Panc1 (cell line): ENCODE measurements at regions not wholly inside any gene's neighbourhood (a gene's known extent, or its start where the extent isn't known, plus 50 kb on each side); places are given as distances from the start of the nearest gene placed in this dataset.

Experiments used
- ATAC-seq: fragments of 200-7000 bp; cut with Tn5 transposase; 2 replicates; pipeline ENCODE4 v1.9.1; 2020; ENCODE audit warnings: mild to moderate bottlenecking, moderate library complexity
- BruUV-seq: library from RNA; stranded (reverse); fragments of 400-500 nt; replicated peaks from 2 replicates; lab custom pipeline; 2021; lab: Mats Ljungman, UMichigan
- CTCF ChIA-PET: fragments of 300-600 bp; sonication (Branson Sonifier 250); formaldehyde crosslinking; loops from one replicate; lab custom pipeline; 2022; ENCODE audit warnings: antibody characterized with exemption; lab: Charles Lee
- POLR2A ChIA-PET: fragments of 300-600 bp; sonication (Branson Sonifier 250); formaldehyde crosslinking; loops from one replicate; lab custom pipeline; 2022; ENCODE audit warnings: antibody characterized with exemption; lab: Charles Lee
- DNase-seq: peaks from one replicate; pipeline ENCODE4 v3.0.0-alpha.2; 2010; ENCODE audit warnings: low read depth, low spot score
- H3K27ac ChIP-seq: 2 replicates; pipeline ENCODE4 v1.5.1; 2011; ENCODE audit warnings: mild to moderate bottlenecking, low read length, inconsistent platforms
- H3K27me3 ChIP-seq: fragments of 200-500 bp; sonication (Bioruptor generic); 2 replicates; pipeline ENCODE4 v1.6.0; 2014; ENCODE audit warnings: low read length, inconsistent platforms; ENCODE audit not compliant: control insufficient read depth, insufficient read depth
- H3K36me3 ChIP-seq: fragments of 200-500 bp; sonication (Bioruptor generic); 2 replicates; pipeline ENCODE4 v1.5.1; 2014; ENCODE audit warnings: inconsistent platforms, mild to moderate bottlenecking, low read length, moderate library complexity; ENCODE audit not compliant: control insufficient read depth, insufficient read depth
- H3K4me1 ChIP-seq: 2 replicates; pipeline ENCODE4 v1.5.1; 2011; ENCODE audit warnings: inconsistent platforms, mild to moderate bottlenecking, low read length, moderate library complexity; ENCODE audit not compliant: control insufficient read depth, insufficient read depth
- H3K4me3 ChIP-seq, 2 experiments: 2 replicates each; pipeline ENCODE4 v1.5.1; 2011 to 2012; ENCODE audit warnings: low read depth in 2 of 2, low read length in 2 of 2, mild to moderate bottlenecking in 2 of 2, inconsistent platforms in 1 of 2, moderate library complexity in 1 of 2
- H3K9me3 ChIP-seq: fragments of 200-500 bp; sonication (Bioruptor generic); 2 replicates; pipeline ENCODE4 v1.5.1; 2014; ENCODE audit warnings: low read depth, mild to moderate bottlenecking, inconsistent platforms, low read length, moderate library complexity; ENCODE audit not compliant: control insufficient read depth, insufficient read depth
- POLR2AphosphoS5 ChIP-seq: IDR thresholded peaks from 2 replicates; pipeline ENCODE4 v1.6.1; 2012; ENCODE audit warnings: mild to moderate bottlenecking, low read depth, low read length, moderate library complexity
- SIN3A ChIP-seq: IDR thresholded peaks from 2 replicates; pipeline ENCODE4 v1.6.1; 2012; ENCODE audit warnings: low read depth, mild to moderate bottlenecking, low read length, moderate library complexity, borderline replicate concordance; ENCODE audit not compliant: insufficient read depth
- TCF7L2 ChIP-seq: IDR thresholded peaks from 2 replicates; pipeline ENCODE4 v1.6.1; 2011; ENCODE audit warnings: mild to moderate bottlenecking, low read depth, low read length, inconsistent platforms
- in situ Hi-C: cut with HindIII; loops from 2 replicates; pipeline ENCODE4 v1.10.0; 2016; ENCODE audit warnings: low sequenced_read_pairs, low pct_unique_long_range_greater_than_20kb
- intact Hi-C: fragments of 100-400 bp; cut with micrococcal nuclease; formaldehyde crosslinking; loops from one replicate; pipeline ENCODE4 v1.10.0; 2022; ENCODE audit not compliant: unreplicated experiment
- TF ChIP-seq, protein P1 (sequence below), 2 experiments: IDR thresholded peaks; 2 replicates each; pipeline ENCODE4 v1.6.1; 2011 to 2012; ENCODE audit warnings: low read depth in 2 of 2, control low read depth in 1 of 2, low read length in 1 of 2, mild to moderate bottlenecking in 1 of 2, moderate library complexity in 1 of 2; ENCODE audit not compliant: insufficient read depth in 1 of 2
- TF ChIP-seq, protein P2 (sequence below): fragments of 450-650 bp; IDR thresholded peaks from 2 replicates; pipeline ENCODE4 v1.5.1; 2017; ENCODE audit warnings: mild to moderate bottlenecking

DNA sequence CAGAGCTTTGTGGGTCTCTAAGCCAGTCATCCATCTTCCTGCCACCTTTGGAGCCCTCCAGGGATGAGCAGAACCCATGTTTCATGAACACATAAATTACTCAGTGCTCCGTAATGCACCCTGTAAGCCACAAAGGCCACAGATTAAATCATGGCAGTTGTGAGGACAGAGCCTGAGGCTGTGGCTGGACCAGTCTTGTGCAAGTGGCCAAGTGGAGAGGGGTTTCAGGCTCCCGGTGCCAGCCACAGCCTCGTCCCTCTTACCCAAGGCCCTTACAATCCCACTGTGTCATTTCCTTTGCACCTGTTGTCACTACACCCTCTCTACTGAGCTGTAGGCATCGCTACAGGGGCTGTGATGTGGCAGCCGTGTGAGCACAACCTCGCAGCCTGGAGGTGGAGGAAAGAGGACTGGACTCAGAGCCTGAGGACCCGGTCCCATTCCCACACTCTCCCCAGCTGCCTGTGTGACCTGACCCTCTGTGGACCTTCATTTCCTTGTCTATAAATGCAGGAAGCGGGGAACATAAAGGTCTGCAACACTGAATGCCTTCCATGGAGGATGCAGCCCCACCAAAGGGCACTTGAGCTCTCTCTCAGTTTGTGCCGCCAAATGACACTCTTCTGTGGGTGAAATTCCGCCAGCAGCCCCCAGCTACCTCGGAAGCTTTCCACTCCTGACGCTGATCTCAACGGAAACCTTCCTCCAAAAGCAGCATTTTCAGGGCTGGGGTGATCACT is 792.0 kb downstream of the UQCRFS1 start:
- POLR2A ChIA-PET = no interaction called here
- no peak for DNase-seq
- ATAC-seq = no peak
- in situ Hi-C loops (no loop called here), intact Hi-C loops (no loop called here)
- H3K27me3 ChIP-seq = no peaks in the 10 kb centered on the region; the same call in 1 of the 2 replicates
- H3K4me3 ChIP-seq = no peak overlapping the region
- no peaks in the 10 kb centered on the region for H3K9me3 ChIP-seq
- no peaks in the 10 kb centered on the region for H3K36me3 ChIP-seq
- CTCF ChIA-PET = no interaction called here
- H3K4me1 ChIP-seq = no peaks in the 10 kb centered on the region
- BruUV-seq = no TSS peak
- TF ChIP-seq POLR2AphosphoS5 (no peak), TCF7L2 (no peak), SIN3A (no peak)
- TF ChIP-seq, protein P1, sequence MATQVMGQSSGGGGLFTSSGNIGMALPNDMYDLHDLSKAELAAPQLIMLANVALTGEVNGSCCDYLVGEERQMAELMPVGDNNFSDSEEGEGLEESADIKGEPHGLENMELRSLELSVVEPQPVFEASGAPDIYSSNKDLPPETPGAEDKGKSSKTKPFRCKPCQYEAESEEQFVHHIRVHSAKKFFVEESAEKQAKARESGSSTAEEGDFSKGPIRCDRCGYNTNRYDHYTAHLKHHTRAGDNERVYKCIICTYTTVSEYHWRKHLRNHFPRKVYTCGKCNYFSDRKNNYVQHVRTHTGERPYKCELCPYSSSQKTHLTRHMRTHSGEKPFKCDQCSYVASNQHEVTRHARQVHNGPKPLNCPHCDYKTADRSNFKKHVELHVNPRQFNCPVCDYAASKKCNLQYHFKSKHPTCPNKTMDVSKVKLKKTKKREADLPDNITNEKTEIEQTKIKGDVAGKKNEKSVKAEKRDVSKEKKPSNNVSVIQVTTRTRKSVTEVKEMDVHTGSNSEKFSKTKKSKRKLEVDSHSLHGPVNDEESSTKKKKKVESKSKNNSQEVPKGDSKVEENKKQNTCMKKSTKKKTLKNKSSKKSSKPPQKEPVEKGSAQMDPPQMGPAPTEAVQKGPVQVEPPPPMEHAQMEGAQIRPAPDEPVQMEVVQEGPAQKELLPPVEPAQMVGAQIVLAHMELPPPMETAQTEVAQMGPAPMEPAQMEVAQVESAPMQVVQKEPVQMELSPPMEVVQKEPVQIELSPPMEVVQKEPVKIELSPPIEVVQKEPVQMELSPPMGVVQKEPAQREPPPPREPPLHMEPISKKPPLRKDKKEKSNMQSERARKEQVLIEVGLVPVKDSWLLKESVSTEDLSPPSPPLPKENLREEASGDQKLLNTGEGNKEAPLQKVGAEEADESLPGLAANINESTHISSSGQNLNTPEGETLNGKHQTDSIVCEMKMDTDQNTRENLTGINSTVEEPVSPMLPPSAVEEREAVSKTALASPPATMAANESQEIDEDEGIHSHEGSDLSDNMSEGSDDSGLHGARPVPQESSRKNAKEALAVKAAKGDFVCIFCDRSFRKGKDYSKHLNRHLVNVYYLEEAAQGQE (IDR thresholded peaks at IDR 0.05; ENCODE audit: insufficient read depth in 1 of 2, low read depth in 2 of 2, low read length in 1 of 2) = no peak
- TF ChIP-seq, protein P2, sequence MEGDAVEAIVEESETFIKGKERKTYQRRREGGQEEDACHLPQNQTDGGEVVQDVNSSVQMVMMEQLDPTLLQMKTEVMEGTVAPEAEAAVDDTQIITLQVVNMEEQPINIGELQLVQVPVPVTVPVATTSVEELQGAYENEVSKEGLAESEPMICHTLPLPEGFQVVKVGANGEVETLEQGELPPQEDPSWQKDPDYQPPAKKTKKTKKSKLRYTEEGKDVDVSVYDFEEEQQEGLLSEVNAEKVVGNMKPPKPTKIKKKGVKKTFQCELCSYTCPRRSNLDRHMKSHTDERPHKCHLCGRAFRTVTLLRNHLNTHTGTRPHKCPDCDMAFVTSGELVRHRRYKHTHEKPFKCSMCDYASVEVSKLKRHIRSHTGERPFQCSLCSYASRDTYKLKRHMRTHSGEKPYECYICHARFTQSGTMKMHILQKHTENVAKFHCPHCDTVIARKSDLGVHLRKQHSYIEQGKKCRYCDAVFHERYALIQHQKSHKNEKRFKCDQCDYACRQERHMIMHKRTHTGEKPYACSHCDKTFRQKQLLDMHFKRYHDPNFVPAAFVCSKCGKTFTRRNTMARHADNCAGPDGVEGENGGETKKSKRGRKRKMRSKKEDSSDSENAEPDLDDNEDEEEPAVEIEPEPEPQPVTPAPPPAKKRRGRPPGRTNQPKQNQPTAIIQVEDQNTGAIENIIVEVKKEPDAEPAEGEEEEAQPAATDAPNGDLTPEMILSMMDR = no peak
- no peak overlapping the region for H3K27ac ChIP-seq

DNA sequence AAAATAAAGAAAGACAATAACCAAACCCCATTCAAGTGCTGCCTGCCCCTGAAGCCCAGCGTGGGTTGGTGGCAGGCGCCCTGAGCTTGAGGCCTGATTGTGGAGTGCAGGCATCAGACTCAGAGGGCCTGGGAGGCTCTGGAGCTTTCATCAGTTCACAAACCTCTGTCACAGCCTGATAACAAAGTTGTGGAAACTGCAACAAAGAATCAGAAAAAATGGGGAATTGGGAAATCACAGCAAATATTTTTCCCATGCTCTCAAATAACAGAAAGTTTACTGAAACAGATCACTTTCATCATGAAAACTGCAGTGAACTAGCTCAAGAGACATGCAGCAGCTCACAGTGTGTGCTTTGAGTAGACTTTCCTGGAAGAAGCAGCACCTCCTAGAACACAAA is 793.6 kb downstream of the UQCRFS1 start:
- no peak overlapping the region for H3K4me3 ChIP-seq
- intact Hi-C loops (no loop called here), in situ Hi-C loops (no loop called here)
- no peak overlapping the region for H3K27ac ChIP-seq
- no TSS peak for BruUV-seq
- ChIA-PET CTCF (no interaction called here), POLR2A (no interaction called here)
- no peaks in the 10 kb centered on the region for H3K4me1 ChIP-seq
- DNase-seq (no peak), ATAC-seq (no peak)
- no peaks in the 10 kb centered on the region for H3K36me3 ChIP-seq
- no peaks in the 10 kb centered on the region for H3K9me3 ChIP-seq
- H3K27me3 ChIP-seq = no peaks in the 10 kb centered on the region; the same call in 1 of the 2 replicates
- TF ChIP-seq, protein P2 = no peak
- no peak for TF ChIP-seq TCF7L2
- TF ChIP-seq, protein P1 (IDR thresholded peaks at IDR 0.05; ENCODE audit: insufficient read depth in 1 of 2, low read depth in 2 of 2, low read length in 1 of 2) = no peak
- TF ChIP-seq SIN3A = no peak
- no peak for TF ChIP-seq POLR2AphosphoS5
